HG02571 (cell line): ENCODE measurements at regions not wholly inside any gene's neighbourhood (a gene's known extent, or its start where the extent isn't known, plus 50 kb on each side); places are given as distances from the start of the nearest gene placed in this dataset.

Source experiments
- ATAC-seq: cut with Tn5 transposase; IDR thresholded peaks from one replicate; pipeline ENCODE4 v1.9.1; 2021; ENCODE audit warnings: mild to moderate bottlenecking, moderate library complexity; ENCODE audit not compliant: unreplicated experiment

GRCh38 chr4:23276076-23276475 lies 583.3 kb downstream of the GBA3 start:
- no peak for ATAC-seq

- ATAC-seq = no peak
These were observed 576.8 kb downstream of the GBA3 start for GRCh38 chr4:23269566-23269965.

DNA sequence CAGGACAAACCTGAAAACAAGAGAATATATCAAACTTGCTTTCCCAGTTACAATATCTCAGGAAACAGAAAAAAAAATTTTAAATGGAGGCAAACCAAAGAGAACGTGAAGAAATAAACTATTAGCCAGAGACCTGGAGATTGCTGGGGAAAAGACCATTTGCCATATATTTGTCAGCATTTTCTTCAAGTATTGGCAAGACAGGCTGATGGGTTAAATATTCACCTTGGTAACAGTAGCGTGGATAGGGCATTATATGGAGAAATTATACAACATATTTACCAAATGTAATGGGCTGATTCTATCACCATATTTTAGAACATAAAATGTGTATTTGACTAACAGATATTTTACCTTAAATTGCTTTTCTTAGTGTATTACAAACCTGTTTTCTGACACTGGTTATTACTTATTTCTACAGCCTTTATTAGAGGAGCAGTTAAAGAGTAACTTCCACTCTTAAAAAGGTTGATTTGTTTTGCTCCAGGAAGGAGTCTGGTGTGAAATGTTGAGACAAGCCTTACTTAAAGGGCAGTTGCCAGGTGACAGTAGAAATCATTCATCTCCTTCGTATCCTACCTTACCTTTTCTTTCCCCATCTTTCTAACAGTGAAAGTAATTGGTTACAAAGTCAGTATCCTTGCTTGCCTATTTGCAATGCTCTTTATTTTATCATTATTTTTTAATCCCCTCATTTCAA lies 575.5 kb downstream of the GBA3 start:
- no peak for ATAC-seq

DNA sequence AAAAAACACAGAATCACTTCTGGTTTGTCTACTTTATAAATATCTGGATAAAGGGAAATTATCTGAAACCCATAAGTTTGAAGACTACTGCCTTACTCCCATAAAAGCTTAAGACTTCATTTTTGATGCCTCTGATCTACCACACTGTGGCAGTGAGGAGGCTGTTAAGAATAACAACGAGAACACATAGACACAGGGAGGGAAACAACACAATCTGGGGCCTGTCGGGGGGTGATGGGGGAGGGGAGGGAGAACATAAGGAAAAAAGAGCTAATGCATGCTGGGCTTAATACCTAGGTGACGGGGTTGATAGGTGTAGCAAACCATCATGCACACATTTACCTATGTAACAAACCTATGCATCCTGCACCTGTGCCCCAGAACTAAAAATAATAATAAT lies 573.7 kb downstream of the GBA3 start:
- no peak for ATAC-seq

DNA sequence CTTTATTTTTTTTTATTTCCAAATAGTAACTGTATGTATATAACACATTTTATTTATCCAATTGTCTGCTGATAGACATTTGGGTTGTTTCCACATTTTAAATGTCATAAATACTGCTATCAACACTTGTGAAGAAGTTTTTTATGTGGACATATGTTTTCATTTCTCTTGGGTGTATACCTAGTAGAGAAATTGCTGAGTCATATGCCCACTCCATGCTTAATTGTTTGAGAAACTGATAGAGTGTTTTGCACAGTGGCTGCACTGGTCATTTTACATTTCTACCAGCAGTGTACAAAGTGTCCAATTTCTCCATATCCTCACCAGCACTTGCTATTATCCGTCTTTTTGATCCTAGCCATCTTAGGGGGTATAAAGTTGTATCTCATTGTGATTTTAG lies 567.8 kb downstream of the GBA3 start:
- ATAC-seq = no peak

GRCh38 chr4:23245203-23245832 lies 552.6 kb downstream of the GBA3 start:
- no peak for ATAC-seq

GRCh38 chr4:23242962-23243361 lies 550.2 kb downstream of the GBA3 start:
- ATAC-seq = no peak

DNA sequence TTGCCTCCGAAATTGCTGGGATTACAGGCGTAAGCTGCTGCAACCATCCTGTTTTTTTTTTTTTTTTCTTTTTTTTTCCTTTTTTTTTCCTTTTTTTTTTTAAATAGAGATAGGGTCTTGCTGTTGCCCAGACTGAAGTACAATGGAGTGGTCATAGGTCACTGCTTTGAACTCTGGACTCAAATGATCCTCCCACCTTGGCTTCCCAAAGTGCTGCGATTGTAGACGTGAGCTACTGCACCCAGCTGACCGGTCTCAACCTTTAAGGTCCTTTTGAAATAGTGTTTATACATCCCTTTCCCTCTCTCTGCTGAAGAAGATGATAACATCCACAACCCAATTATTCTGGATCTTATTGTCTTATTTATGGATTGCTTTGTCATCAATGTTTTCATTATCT lies 548.7 kb downstream of the GBA3 start:
- ATAC-seq = no peak

GRCh38 chr4:23238848-23239247 lies 546.1 kb downstream of the GBA3 start:
- no peak for ATAC-seq

- no peak for ATAC-seq
These were observed 545.0 kb downstream of the GBA3 start for GRCh38 chr4:23237771-23238170.

DNA sequence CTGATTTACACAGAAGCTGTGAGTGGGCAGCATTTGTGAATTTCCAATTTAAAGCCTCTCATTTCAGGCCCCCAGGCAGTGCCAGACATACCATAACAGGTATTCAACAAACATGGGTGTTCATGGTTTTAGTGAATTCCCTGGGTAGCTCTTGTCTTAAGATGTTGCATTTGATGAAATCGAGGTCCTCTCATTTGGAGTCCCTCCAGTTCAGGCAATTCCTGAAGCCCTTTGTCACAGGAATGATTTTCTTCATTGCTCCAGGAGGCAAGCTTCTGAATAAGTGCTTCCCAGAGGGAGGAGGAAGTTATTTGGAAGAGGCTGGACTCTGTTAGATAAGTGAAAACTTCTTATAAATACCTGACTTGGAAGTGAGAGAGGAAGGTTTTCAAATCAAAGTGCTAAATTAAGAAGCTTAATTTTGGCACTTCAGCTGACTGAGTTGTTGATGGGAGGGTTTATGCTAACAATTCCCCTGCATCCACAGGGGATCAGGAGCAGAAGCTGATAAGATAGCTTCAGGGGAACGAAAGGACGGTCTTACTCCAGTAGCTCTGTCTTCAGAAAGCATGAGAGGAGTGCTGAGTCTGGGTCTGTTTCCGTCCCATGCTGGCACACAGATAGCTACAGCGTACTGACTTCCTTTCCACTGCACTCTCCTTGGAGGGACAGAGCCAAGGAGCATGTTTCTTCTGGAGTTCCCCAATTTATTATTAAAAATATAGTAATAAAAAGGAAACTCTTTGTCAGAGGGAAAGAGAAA lies 543.1 kb downstream of the GBA3 start:
- no peak for ATAC-seq

DNA sequence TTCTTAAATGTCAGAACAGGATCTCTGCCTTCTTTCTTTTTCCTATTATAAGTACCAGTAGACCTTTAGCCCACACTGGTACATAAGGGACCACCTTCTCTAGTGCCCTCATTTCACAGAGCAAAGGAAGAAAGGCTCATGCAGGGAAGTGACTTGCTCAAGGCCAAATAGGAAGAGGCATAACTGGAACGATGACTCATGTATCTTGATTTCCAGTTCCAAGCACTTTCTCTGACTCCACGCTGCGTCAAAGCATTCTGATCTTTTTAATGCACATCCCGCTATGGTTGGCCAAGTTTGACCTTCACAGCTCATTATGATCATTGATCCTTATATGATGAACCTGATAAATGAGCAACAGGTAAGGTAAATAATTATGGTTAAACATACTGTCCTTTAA lies 542.0 kb downstream of the GBA3 start:
- no peak for ATAC-seq

GRCh38 chr4:23234018-23234417 lies 541.3 kb downstream of the GBA3 start:
- no peak for ATAC-seq

DNA sequence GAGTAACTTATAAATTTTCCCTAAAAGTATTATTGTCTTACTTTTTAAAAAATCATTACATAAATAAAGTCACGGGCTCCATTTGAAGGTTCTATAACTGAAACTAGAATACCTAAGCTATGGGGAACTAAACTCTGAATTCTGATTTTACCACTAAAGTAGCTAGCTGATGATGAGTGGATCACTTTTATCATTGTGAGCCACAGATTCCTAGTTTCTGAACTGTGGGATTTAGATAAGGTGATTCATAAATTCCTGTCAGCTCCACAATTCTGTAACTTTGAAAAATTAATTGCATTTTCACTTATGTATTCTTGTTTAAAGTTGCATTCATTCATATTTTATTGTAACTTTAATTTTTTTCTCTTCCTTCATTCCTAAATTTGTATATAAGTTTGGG lies 540.9 kb downstream of the GBA3 start:
- ATAC-seq = no peak

DNA sequence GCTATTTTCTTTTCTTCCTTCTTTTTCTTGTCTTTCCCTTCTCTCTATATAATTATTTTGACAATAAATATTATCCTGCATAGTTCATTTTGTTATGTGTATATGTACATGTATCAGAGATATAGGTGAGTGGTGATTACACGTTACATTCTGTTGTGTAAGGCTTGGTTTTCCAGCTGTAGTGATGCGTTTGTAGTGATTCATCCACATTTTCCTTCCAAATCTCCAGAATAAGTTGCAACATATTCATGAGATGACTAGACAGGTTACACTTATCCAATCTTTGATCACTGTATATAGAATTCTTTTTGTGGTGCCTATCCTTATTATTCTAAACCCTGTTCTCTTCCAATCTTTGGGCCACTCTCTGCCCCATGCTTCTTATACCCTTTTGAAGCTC lies 540.2 kb downstream of the GBA3 start:
- no peak for ATAC-seq

DNA sequence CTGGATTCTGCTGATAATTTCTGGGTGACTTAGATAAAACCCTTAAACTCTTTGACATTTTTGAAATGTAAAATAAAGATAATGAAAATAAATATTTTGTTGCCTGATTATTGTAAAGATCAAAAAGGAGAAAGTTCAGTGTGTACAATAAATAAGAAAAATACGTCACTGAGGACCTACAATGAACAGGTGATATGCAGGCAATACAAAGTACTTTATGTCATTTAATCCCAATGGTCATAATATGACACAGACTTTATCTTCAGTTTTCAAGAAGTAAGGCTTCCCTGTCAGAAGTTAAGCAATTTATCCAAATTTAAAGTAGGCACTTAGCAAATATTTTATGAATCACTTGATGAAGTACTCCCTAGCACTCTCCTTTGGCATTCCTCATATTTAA lies 532.8 kb downstream of the GBA3 start:
- ATAC-seq = no peak

- ATAC-seq = no peak
These were observed 532.1 kb downstream of the GBA3 start for GRCh38 chr4:23224684-23225420.

GRCh38 chr4:23220911-23221310 lies 528.2 kb downstream of the GBA3 start:
- no peak for ATAC-seq

GRCh38 chr4:23219779-23220408 lies 527.2 kb downstream of the GBA3 start:
- ATAC-seq = no peak

- ATAC-seq = no peak
These were observed 520.5 kb downstream of the GBA3 start for GRCh38 chr4:23213198-23213597.

- no peak for ATAC-seq
These were observed 519.8 kb downstream of the GBA3 start for GRCh38 chr4:23212558-23212957.
